ENCODE measurements at regions not wholly inside any gene's neighbourhood (a gene's known extent, or its start where the extent isn't known, plus 50 kb on each side); places are given as distances from the start of the nearest gene placed in this dataset.

GRCh38 chr5:92126182-92126581, 743.1 kb upstream of the ARRDC3 start:
- CTCF ChIA-PET, result interaction anchor here (1.2 kb wide), 1 partner anchor 20 kb away, joined by 3 read pairs; no protein-coding TSS in a partner anchor
- intact Hi-C loops (cut with micrococcal nuclease; ENCODE audit: unreplicated experiment), result no loop called here
- BruUV-seq (replicated peaks), result no TSS peak
- H3K9me3 Mint-ChIP-seq (ENCODE audit: low read depth, unreplicated experiment), result no peaks in the 10 kb centered on the region
- no peaks in the 10 kb centered on the region for H3K27me3 Mint-ChIP-seq (ENCODE audit: unreplicated experiment)
- H3K4me1 Mint-ChIP-seq (ENCODE audit: low read depth, unreplicated experiment), result no peaks in the 10 kb centered on the region
- TF ChIP-seq CTCF (IDR thresholded peaks at IDR 0.05; ENCODE audit: unreplicated experiment), result no peak
- no peak for DNase-seq
- no peaks in the 10 kb centered on the region for H3K36me3 Mint-ChIP-seq (ENCODE audit: insufficient read depth, unreplicated experiment)
- no peak overlapping the region for H3K27ac Mint-ChIP-seq (ENCODE audit: unreplicated experiment)
- no peak overlapping the region for H3K4me3 Mint-ChIP-seq (ENCODE audit: low read depth, unreplicated experiment)

- no peaks in the 10 kb centered on the region for H3K9me3 Mint-ChIP-seq (ENCODE audit: low read depth, unreplicated experiment)
- no peak for DNase-seq
- BruUV-seq (replicated peaks), result no TSS peak
- H3K36me3 Mint-ChIP-seq (ENCODE audit: insufficient read depth, unreplicated experiment), result no peaks in the 10 kb centered on the region
- H3K4me3 Mint-ChIP-seq (ENCODE audit: low read depth, unreplicated experiment), result no peak overlapping the region
- intact Hi-C loops (cut with micrococcal nuclease; ENCODE audit: unreplicated experiment), result no loop called here
- no peaks in the 10 kb centered on the region for H3K4me1 Mint-ChIP-seq (ENCODE audit: low read depth, unreplicated experiment)
- TF ChIP-seq CTCF (IDR thresholded peaks at IDR 0.05; ENCODE audit: unreplicated experiment), result no peak
- CTCF ChIA-PET, result no interaction called here
- no peaks in the 10 kb centered on the region for H3K27me3 Mint-ChIP-seq (ENCODE audit: unreplicated experiment)
- H3K27ac Mint-ChIP-seq (ENCODE audit: unreplicated experiment), result no peak overlapping the region
Measured at GRCh38 chr5:92119110-92119509, 736.0 kb upstream of the ARRDC3 start.

- Mint-ChIP-seq H3K27ac (ENCODE audit: unreplicated experiment) (no peak overlapping the region), H3K27me3 (ENCODE audit: unreplicated experiment) (no peaks in the 10 kb centered on the region), H3K36me3 (ENCODE audit: insufficient read depth, unreplicated experiment) (no peaks in the 10 kb centered on the region), H3K4me3 (ENCODE audit: low read depth, unreplicated experiment) (no peak overlapping the region), H3K9me3 (ENCODE audit: low read depth, unreplicated experiment) (peaks cover 2% of the 10 kb centered on the region), H3K4me1 (ENCODE audit: low read depth, unreplicated experiment) (no peaks in the 10 kb centered on the region)
- BruUV-seq (replicated peaks), result no TSS peak
- TF ChIP-seq CTCF (IDR thresholded peaks at IDR 0.05; ENCODE audit: unreplicated experiment), result no peak
- CTCF ChIA-PET, result no interaction called here
- intact Hi-C loops (cut with micrococcal nuclease; ENCODE audit: unreplicated experiment), result no loop called here
- DNase-seq, result no peak
Measured at GRCh38 chr5:92106808-92107207, 723.7 kb upstream of the ARRDC3 start.

- CTCF ChIA-PET, result no interaction called here
- no peak for TF ChIP-seq CTCF (IDR thresholded peaks at IDR 0.05; ENCODE audit: unreplicated experiment)
Measured at GRCh38 chr5:92104126-92104525, 721.0 kb upstream of the ARRDC3 start.

More at GRCh38 chr5:92104126-92104525, 721.0 kb upstream of the ARRDC3 start:
- Mint-ChIP-seq H3K27ac (ENCODE audit: unreplicated experiment) (no peak overlapping the region), H3K9me3 (ENCODE audit: low read depth, unreplicated experiment) (peaks cover 2% of the 10 kb centered on the region), H3K4me1 (ENCODE audit: low read depth, unreplicated experiment) (no peaks in the 10 kb centered on the region), H3K27me3 (ENCODE audit: unreplicated experiment) (no peaks in the 10 kb centered on the region), H3K4me3 (ENCODE audit: low read depth, unreplicated experiment) (no peak overlapping the region), H3K36me3 (ENCODE audit: insufficient read depth, unreplicated experiment) (no peaks in the 10 kb centered on the region)
- BruUV-seq (replicated peaks), result no TSS peak
- intact Hi-C loops (cut with micrococcal nuclease; ENCODE audit: unreplicated experiment), result no loop called here
- no peak for DNase-seq
